ENCODE measurements at regions not wholly inside any gene's neighbourhood (a gene's known extent, or its start where the extent isn't known, plus 50 kb on each side); places are given as distances from the start of the nearest gene placed in this dataset.
"Not testable (repeated sequence)": the region's sequence is repeated elsewhere in the genome, so short reads cannot be mapped to it uniquely, and the experiment has no call there.

DNA sequence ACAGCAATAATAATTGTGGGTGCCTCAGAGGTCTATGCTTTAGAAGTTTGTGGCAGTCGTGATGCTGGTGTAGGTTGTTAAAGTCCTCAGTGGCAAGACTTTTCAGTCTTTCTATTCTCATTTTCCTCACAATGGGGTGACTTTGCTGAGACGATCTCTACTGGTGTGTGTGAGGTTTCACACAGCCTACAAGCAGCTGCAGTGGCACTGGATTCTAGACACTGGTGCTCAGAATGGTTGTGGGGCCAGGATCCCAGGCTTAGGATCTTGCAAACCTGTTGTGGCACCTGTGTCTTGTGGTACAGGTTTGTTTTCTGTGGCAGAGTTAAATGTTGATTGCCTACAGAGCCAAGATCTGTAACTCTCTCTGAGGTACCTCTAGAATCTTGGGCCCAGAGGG, 581.2 kb downstream of the PTPRC start:
- DNase-seq (ENCODE audit: low spot score) = no peak

DNA sequence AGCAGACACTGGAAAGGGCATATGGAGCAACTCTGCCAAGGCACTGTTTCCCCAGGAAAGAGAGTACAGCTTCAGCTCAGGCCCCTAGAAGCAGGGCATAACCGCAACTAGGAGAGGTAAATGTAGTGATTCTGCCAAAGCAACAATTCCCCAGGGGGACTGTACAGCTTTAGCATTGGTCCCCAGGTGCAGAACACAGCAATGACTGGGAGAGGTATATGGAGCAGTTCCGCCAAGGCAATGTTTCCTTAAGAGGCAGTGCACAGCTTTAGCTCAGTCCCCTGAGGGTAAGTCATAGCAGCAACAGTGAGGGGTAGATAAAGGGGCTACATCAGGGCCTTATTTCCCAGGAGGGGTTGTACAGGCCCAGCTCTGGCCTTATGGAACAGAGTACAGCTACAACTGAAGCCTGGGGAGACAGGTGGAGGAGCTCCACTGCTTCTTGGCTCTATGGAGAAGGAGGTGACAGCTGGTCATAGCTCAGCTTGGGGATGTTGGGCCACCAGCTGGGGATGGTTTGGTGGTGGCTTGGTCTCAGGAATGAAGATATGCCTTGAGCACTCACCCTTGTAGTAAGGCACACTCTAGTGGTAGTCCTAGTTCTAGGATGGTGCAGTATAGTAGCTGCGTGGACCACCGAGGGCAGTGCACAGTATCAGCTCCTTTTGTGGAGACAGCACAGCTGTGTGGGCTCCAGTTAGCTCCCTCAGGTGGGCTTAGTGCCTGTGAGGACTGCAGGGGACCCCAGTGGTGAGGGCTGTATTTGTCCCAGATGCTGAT, 582.7 kb downstream of the PTPRC start:
- no peak for DNase-seq (ENCODE audit: low spot score)

DNA sequence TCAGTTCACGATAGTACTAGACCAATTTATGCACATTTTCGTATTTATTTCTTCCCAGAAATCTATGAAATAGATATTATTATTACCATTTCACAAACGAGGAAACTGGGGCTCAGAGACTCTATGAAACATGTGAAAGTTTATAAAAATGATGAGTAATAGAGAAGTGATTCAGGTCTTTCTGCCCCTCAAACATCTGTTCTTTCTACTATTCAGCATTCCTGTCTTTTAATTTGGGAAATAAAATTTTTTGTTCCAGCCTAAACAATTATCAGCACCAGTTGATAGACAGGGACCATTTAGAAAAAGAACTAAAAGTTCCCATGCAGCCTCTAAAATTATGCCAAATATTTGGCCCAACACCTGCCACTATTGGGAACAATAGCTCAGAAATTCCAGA, 585.1 kb downstream of the PTPRC start:
- DNase-seq (ENCODE audit: low spot score) = no peak

DNA sequence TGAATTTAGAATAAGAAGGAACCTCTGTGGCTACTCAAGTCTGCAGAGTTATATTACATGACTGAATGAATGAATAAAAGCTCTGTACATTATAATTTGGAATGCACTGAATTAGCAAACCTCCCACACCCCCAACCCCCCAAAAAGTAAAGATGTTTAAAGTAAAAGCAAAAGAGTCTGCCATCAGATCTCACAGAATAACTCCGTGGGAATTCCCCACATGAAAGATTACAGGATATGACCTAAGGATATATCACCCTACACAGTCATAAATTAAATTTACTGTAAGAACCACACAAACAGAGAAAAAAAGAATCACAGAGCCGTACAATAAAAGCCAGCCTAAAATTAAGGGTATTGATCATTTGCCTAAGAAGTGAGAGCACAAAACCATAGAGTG, 587.3 kb downstream of the PTPRC start:
- no peak for DNase-seq (ENCODE audit: low spot score)

DNA sequence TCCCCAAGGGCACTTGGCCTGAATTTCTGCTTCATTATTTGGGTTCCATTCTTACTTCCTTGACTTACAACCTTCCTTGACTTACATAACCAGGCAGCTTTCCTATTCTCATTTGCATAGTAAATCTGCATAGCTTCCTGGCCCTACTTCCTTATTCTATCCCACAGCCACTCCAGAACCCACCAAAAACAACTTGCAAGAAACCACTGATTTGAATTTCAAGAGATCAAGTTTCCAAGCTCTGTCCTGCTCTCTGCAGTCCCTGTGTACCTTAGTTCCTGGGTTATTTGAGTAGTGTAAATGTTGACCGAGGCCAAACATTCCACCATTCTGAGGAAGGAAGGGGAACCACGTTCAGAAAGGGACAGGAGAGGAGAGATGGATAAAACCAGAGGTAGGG, 603.3 kb downstream of the PTPRC start:
- no peak for DNase-seq (ENCODE audit: low spot score)

DNA sequence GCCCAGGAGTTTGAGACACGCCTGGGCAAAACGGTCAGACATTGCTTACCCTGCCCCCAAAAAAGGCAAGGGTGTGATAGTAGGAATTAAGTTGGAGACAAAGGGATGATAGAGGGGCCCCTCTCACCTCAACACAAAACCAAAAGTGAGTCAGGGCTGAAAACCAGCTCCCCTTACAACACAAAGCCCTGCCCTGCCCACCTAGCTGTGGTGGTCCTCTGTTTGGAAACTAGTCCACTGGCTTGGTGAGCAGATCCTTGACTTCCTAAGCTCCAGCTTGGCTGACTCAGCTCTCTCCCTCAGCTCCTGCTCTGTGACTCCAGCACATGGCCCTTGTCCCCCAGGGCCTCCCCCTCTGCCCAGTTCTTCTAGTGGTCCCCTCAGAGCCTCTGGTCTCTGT, 603.8 kb downstream of the PTPRC start:
- DNase-seq (ENCODE audit: low spot score) = no peak

DNA sequence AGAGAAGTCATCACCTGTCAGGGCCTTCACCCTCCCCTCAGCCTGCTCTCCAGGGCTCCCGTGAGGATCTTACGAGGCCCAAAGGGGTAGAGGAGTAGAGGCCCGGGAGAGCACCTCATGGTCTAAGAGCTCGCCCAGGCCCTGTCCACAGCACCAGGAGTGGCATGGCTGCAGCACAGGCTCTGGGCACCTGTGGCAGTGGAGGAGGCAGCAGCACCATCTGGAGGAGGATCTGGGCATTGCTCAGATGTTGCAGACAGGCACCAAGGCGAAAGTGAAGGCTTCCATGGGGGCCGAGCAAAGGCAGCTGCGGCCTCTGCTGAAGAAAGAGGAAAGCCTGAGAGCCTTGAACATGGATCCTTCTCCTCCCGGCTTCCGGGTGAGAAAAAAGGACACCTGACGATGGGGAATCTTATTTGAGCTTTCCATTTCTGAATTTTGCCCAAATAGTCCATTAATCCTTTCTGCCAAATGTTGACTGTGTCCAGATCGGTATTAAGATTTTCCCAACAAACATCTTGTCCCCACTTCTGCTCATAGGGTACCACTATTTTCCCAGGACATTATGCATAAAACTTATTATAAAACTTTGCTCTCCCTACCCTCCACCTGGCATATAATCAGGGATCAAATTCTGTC, 604.7 kb downstream of the PTPRC start:
- no peak for DNase-seq (ENCODE audit: low spot score)

DNA sequence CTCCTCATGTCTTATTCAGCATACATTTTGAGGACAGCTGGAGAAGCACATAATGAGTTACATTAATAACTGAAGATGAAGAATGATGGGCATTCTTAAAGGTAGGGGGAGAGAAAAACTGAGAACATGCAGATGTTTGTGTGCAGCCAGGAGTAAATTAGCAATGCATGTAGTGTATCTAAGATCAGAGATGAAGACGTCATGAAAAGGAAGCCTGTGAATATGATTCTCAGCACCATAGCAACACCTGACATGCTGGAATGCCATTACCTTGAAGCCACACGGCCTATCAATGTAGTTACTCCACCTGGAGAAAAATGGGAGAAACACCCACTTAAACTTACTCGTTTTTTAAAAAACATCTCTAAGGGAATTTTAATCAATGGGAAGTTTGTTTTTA, 607.1 kb downstream of the PTPRC start:
- DNase-seq (ENCODE audit: low spot score) = no peak

DNA sequence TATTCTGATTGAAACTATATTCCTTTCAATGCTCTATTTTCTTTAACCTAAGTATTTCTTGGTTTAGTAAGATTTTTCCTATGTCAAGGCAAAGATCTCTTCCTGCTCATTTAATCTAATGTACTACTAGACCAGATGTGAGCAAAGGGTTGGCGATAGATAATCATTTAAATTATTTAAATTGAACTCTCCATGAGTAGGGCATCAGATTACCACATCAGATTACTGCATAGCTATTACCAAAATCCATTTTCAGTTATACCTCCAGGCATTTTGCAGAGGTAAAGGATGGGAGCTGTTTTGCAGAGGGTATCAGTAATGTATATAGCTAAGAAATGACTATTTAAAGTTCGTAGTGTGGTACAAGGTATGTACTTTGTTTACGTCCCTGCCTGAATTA, 607.9 kb downstream of the PTPRC start:
- DNase-seq (ENCODE audit: low spot score) = no peak

DNA sequence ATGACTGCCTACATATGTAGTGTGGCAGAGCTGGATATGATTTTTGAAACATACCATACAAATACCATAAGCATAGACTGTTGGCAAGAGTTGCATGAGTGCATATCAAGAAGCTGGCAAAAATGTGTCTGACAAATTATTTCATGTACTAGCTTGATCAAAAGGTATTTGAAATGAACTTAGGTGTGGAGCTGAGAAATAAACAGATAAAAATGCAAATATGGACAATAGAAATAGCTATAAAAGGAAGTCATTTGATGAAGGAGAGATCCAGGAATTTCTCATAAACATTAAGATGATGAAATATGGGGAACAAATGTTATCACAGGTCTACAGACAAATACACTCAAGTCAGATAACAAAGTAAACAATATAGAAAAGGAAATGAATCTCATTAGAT, 609.1 kb downstream of the PTPRC start:
- DNase-seq (ENCODE audit: low spot score) = no peak

DNA sequence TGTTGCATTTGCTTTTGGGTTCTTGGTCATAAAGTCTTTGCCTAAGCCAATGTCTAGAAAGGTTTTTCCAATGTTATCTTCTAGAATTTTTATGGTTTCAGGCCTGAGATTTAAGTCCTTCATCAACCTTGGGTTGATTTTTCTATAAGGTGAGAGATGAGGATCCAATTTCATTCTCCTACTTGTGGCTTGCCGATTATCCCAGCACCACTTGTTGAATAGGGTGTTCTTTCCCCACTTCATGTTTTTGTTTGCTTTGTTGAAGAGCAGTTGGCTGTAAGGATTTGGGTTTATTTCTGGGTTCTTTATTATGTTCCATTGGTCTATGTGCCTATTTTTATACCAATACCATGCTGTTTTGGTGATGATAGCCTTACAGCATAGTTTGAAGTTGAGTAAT, 615.2 kb downstream of the PTPRC start:
- not testable (repeated sequence) for DNase-seq (ENCODE audit: low spot score)

DNA sequence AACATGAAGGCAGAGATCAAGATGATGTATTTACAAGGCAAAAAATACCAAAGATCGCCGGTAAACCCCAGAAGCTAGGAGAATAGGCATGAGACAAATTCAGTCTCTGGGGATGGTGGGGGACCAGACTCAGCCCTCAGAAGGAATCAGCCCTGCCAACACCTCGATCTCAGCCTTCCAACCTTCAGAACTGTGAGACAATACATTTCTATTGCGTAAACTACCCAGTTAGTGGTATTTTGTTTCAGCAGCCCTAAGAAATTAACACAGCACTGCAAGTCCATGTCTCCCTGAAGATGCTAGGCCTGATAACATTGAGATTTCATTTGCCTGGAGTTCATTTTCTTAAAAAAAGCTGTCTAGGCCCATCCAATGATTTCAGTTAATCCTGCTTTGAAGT, 622.5 kb downstream of the PTPRC start:
- no peak for DNase-seq (ENCODE audit: low spot score)

DNA sequence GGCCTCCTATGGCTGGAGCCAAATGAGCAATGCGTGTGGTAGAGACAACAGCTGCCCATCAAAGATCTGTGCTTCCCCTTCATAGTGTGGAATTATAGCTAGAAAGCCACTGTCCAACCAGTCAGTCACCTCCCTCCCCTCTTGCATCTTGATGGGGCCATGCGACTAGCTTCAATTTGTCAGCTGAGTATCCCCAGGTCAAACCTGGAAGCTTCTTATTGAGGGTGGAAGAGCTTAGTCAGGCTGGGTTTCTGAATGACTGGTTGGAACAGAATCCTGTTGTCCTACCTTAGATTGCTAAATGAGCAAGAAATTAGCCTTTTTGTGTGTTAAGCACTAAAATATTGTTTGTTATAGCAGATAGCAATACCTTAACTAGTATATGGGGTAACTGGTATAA, 625.4 kb downstream of the PTPRC start:
- no peak for DNase-seq (ENCODE audit: low spot score)

DNA sequence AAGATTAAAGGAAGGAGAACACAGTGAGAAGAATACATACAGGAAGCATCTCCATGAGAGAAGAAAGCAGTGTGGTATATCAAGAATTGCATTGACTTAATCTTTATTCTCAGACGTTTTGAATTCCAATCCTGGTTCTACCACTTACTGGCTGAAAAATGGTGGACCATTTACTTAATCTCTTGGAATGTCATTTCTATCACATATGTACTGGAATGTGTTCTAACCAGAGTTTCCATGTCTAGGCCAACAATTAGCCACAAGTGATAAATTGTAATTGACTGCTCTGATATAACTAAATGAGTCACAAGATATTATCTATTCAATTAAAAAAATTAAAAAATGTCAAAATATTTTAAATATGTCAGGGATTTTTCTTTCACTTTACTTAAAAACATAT, 626.1 kb downstream of the PTPRC start:
- no peak for DNase-seq (ENCODE audit: low spot score)

DNA sequence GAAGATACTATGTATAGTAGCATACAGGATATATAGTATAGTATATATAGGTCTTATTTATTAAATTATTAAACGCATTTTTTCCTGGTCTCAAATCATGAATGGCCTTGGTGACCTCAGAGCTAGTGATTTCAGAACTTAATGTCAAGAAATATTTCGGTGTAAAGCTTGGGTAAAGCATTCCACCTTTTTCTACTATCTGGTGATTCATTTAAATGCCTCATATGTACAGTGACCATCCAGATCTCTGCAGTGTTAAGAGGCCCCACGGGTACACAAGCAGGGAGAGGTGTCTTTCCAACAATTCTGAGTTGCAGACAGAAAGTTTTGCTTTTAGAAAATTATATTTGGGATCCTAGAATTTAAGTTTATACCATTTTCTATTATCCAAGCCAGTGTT, 626.5 kb downstream of the PTPRC start:
- no peak for DNase-seq (ENCODE audit: low spot score)

DNA sequence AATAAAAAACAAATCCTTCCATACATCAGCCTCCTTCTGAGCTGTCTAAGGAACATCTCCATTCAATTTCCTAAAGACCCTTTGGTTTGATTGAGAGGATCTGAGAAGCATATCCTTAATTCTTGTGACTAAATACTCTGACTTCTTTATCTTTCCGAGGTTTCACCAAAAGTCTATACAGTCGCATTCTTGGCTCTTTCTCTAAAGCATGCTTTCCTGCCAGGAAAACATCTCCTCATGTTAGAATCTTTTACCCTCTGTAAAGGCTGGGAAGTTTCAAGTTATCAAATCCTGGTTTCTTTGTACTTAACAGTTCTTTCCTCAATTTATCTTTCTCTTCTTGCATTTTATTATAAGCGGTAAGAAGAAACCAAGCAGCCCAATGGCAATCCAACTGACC, 630.4 kb downstream of the PTPRC start:
- DNase-seq (ENCODE audit: low spot score) = no peak

DNA sequence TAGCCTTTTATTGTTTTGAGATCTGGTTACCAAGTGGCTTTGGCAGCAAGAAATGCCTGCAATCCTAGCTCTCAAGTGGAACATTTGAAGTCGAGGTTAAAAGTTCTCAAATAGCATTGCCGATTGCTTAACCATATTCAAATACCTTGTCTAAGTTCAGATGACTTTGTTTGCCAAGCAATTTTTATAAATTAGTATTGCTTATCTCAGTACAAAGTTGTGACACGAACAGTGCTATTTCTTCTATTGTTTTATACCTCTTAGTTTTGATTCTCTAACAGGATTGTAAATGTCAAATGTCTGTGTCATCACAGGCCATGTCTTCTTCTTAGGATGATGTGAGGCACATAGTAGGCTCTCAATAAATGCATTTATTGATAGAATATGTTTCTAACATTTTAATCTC, 633.3 kb downstream of the PTPRC start:
- no peak for DNase-seq (ENCODE audit: low spot score)

DNA sequence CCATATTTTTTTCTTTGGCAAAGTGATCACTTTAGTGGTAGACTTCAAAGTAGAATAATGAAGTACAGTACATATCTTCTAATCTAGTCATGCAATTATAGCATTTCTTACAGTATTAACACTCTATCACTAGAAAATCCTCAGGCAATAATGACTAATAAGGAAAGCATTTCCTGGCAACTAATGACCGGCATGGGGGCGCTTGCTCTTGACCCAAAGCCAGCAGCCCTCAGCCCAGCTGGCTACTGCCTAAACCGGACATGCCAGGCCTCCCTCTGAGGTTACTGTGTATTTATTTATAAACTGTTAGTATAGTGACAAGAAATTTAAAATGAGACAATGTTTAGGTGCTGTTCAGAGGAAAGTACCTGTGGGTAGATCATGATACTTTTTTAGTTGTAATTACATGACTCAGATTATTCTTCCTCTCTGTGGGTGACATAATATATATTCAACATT, 633.8 kb downstream of the PTPRC start:
- DNase-seq (ENCODE audit: low spot score) = no peak

DNA sequence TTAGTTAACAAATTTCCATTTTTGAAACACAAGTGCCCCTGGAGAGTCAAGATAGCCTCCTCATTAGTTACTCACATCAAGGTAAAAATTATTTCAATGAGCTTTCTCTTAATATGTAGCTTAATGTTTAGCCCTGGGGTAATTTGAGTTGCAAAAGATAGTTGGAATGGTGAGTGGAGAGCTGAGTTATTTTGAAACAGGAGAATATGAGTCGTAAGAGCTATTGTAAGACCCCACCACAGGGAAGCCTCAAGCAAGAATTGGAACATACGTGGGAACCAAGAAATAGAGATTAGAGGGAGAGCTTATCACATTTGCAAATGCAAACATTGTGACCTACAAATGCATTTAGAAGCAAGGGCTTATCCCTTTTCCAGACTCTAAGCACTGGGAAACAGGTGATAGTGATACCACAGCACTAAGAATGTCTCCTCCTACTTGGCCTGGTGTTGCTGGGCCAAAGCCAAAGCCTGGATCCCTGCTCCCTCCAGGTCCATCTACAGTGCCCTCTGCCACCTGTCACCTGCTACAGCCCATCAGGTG, 635.1 kb downstream of the PTPRC start:
- DNase-seq (ENCODE audit: low spot score) = no peak

DNA sequence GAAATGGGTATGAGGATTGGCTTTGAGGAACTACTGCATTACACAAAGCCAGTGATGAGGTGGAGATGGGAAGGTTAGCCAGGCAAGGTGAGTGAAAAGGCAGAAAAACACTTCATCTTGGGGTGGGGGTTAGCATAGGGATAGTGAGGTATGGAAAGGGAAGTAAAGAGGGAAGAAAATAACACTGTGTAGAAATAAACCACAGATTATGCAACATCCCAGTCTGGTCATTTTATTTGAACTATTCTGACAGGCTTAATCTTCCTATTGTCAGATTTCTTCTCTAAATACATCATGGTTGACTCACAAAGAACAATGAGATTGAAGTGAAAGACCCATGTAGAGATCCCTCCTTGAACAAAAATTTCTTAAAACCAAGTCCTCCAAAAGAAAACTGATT, 640.2 kb downstream of the PTPRC start:
- no peak for DNase-seq (ENCODE audit: low spot score)

DNA sequence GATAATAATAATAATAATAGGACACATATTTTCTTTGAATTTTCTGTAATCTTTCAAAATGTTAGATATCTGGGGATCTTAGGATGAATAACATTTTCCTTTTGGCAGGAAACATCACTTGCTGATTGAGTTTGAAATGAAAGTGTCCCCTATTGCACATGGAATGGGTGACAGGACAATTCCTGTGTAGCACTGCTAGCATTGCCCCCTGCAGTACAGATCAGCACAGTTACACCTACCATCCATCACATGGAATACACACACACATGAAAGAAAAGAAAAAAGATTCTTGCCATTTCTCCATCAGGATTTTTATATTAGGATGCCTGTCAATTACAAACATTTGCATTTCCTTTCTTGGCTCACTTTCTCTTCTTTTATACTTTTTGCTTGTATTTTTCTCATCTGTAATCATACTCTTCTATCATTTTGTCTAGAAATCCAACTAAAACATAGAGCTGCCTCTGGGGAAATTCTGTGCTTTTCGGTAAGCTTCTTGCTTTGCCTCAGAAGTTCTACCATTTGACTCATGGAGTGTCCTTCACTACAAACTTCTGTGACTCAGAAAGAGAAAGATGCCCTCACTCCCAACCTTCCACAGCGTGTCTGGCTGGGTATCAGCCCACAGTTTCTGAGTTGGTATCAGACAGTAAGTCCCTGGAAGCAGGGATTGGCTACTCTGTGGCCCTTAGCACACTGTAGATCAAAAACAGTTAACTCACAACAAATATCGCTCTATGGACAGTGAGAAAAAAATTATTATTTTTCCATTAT, 641.2 kb downstream of the PTPRC start:
- DNase-seq (ENCODE audit: low spot score) = no peak

DNA sequence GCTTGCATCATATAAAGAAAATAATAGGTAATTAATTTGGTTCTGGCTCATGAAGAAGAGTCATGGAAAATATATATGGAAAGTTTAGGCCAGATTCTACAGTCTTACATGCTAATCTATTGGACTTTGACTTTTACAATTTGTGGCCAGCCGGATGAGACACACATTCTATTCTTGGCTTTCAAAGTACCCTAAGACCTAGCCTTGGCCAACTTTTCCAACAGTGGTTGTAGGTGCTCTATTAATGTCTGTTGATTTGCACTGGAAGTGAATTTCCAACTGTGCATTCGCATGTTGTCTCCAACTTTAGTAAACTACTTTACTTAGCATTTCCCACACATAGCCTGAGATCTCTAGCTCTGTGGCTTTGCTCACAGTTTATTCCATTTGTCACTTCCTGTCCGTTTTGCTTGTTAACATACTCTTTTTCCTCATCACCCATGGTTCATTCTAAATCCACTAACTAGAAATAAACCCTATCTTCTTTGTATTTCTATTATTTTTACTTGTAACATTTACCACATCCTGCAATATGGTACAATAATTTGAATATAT, 644.0 kb downstream of the PTPRC start:
- DNase-seq (ENCODE audit: low spot score) = no peak

DNA sequence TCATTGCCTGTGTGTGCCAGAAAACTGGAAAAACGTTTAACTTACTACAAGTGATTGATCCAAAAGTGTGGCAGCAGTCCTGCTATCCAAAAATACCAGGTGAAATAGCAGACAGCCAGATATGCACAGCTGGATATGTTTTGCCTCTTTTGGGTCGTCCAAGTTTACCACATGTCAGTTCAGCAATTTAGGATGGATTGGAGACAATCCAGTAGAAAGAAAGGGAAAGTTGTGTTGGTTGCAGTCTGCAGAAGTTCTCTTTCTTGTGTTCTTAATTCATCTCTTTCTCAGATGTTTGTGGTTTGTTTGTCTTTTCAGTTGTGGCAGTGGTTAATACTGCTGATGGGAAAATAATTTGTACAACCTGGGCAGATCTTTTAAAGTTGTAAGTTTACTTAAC, 645.0 kb downstream of the PTPRC start:
- DNase-seq (ENCODE audit: low spot score) = peak; percentile 64
